Thoracic aorta (tissue), 2 donors: ENCODE measurements at regions not wholly inside any gene's neighbourhood (a gene's known extent, or its start where the extent isn't known, plus 50 kb on each side); places are given as distances from the start of the nearest gene placed in this dataset.

Experiments
- ATAC-seq: fragments of 150-250 bp; one replicate; pipeline ENCODE4 v1.8.0; 2017; ENCODE audit warnings: low read depth; ENCODE audit not compliant: insufficient number of reproducible peaks, low FRiP score
- DNase-seq: peaks from one replicate; pipeline ENCODE4 v3.0.0-alpha.2; 2020; ENCODE audit warnings: low spot score
- H3K27ac ChIP-seq, 2 donors: fragments of 200-600 bp; sonication (generic); 1 replicate in 1 of 2; 2 replicates in 1 of 2; pipeline ENCODE4 v1.5.1; 2016; ENCODE audit warnings: mild to moderate bottlenecking in 2 of 2, moderate library complexity in 2 of 2
- H3K27me3 ChIP-seq: fragments of 200-600 bp; sonication (generic); replicated peaks from 2 replicates; pipeline ENCODE4 v1.6.0; 2016; ENCODE audit warnings: mild to moderate bottlenecking; ENCODE audit not compliant: insufficient read depth
- H3K36me3 ChIP-seq: fragments of 200-600 bp; sonication (generic); one replicate; pipeline ENCODE4 v1.5.1; 2016
- H3K4me1 ChIP-seq, 2 donors: fragments of 200-600 bp; sonication (generic); 1 replicate in 1 of 2; 2 replicates in 1 of 2; pipeline versions ENCODE4 v1.5.1 to v1.6.0; 2016; ENCODE audit warnings: low read depth in 2 of 2, mild to moderate bottlenecking in 1 of 2; ENCODE audit not compliant: control insufficient read depth in 1 of 2
- H3K4me3 ChIP-seq: fragments of 200-600 bp; sonication (generic); 2 replicates; pipeline ENCODE4 v1.5.1; 2016; ENCODE audit warnings: mild to moderate bottlenecking
- H3K9me3 ChIP-seq: fragments of 200-600 bp; sonication (generic); 2 replicates; pipeline ENCODE4 v1.5.1; 2016
- TF ChIP-seq, protein P1 (sequence below): fragments of 200-600 bp; sonication (generic); IDR thresholded peaks from one replicate; pipeline ENCODE4 v1.5.1; 2019; ENCODE audit warnings: antibody characterized with exemption

DNA sequence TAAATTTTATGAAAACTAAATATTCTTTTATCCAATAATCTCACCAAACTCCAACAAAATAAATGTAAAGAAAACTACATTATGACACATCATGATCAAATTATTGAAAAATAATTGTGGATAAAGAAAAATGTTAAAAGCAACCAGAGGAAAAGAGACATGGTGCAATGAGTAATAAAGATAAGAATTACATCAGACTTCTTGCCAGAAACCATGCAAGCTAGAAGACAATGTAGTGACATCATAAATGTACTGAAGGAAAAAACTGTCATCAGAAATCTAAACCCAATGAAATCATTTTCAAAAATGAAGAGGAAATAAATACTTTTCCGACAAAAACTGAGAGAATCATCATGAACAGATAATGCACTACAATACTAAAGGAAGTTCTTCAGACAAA, 135.9 kb upstream of the EOLA2 start:
- Histone ChIP-seq H3K4me3 (no peak overlapping the region), H3K9me3 (no peaks in the 10 kb centered on the region), H3K27me3 (no peaks in the 10 kb centered on the region), H3K4me1 (no peaks in the 10 kb centered on the region), H3K27ac (no peak overlapping the region), H3K36me3 (no peaks in the 10 kb centered on the region)
- ATAC-seq (no peak), DNase-seq (no peak)
- TF ChIP-seq, protein P1, sequence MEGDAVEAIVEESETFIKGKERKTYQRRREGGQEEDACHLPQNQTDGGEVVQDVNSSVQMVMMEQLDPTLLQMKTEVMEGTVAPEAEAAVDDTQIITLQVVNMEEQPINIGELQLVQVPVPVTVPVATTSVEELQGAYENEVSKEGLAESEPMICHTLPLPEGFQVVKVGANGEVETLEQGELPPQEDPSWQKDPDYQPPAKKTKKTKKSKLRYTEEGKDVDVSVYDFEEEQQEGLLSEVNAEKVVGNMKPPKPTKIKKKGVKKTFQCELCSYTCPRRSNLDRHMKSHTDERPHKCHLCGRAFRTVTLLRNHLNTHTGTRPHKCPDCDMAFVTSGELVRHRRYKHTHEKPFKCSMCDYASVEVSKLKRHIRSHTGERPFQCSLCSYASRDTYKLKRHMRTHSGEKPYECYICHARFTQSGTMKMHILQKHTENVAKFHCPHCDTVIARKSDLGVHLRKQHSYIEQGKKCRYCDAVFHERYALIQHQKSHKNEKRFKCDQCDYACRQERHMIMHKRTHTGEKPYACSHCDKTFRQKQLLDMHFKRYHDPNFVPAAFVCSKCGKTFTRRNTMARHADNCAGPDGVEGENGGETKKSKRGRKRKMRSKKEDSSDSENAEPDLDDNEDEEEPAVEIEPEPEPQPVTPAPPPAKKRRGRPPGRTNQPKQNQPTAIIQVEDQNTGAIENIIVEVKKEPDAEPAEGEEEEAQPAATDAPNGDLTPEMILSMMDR, result no peak

DNA sequence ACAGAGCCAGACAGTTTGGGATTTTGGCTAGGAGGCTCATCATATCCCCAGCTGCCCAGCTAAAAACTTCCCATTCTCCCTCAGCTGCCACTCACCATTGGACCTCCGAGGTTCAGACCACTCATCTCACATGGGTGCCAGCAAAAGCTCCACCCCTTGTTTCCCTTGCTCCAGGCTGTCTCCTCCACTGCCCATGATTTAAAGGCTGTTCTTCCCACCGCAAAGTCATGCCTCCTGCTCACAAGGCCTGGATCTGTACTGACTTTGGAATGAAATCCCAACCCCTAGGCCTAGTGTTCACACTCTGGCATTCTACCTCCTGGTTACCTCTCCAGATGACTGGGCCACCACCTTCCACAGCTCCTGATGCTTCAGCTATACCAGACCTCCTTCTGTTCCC, 142.2 kb upstream of the EOLA2 start:
- Histone ChIP-seq H3K9me3 (no peaks in the 10 kb centered on the region), H3K4me3 (no peak overlapping the region), H3K27me3 (no peaks in the 10 kb centered on the region), H3K27ac (no peak overlapping the region), H3K36me3 (no peaks in the 10 kb centered on the region), H3K4me1 (peaks cover 10 to 19% of the 10 kb centered on the region in 2 donors)
- no peak for ATAC-seq
- DNase-seq, result no peak
- TF ChIP-seq, protein P1, result no peak

DNA sequence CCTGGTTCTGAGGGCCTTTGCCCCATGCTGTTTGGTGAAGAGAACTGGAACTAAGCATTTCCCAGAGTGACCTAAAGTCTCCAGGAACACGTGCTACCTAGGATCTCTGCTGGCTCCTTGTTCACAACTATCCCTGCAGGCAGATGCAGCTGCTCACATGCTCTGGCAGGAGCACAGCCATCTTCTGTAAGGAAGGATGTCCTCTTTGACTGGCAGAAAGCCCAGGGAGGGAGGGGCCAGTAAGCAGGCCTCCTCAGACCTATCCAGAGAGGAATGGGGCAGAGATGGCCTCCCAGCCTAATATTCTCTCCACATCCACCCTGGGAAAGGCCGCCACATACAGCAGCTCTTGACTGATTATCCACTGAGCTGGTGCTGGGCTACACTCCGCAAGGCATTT, 142.8 kb upstream of the EOLA2 start:
- ATAC-seq (no peak), DNase-seq (no peak)
- Histone ChIP-seq H3K4me1 (peaks cover 10 to 24% of the 10 kb centered on the region in 2 donors), H3K4me3 (no peak overlapping the region), H3K36me3 (no peaks in the 10 kb centered on the region), H3K27me3 (no peaks in the 10 kb centered on the region), H3K27ac (no peak overlapping the region), H3K9me3 (no peaks in the 10 kb centered on the region)
- TF ChIP-seq, protein P1, result no peak

DNA sequence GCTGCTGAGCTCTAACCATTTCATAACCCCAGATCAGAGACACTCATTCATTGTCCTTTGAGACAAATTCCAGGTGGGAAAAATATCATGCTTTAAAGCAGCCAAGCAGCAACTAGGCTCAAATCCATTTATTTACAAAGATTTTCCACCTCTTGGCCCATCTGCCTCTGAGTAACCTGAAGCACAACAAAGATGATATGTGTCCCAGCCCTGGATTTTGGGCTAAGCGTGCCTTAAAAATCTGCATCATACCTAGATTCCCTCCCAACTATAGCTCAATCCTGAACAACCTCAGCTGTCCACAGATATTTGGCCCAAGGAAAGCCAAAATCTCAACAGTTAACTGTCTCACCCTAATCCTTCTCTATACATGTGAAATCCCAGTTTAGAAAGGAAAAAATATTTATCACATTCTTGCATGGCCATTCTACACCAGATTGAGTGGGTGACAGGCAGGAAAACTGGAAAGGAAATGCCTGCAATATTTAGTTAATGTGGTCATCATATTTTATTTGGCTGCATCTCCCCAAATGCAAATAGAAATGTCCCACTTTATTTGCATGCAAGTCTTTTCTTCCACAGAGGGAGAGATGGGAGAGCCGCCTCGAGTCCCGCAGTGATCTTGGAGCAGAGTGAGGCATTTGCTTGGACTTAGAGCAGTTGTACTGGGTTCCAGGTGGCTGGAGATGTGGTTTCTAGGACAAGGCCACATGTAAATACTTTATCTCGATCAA, 146.4 kb upstream of the EOLA2 start:
- no peak for DNase-seq
- Histone ChIP-seq H3K27me3 (no peaks in the 10 kb centered on the region), H3K4me1 (peaks cover 10 to 33% of the 10 kb centered on the region in 2 donors), H3K36me3 (no peaks in the 10 kb centered on the region), H3K27ac (peak overlapping the region; percentile 76 to 80), H3K9me3 (no peaks in the 10 kb centered on the region), H3K4me3 (no peak overlapping the region)
- ATAC-seq, result peak; percentile 44
- TF ChIP-seq, protein P1, result no peak

DNA sequence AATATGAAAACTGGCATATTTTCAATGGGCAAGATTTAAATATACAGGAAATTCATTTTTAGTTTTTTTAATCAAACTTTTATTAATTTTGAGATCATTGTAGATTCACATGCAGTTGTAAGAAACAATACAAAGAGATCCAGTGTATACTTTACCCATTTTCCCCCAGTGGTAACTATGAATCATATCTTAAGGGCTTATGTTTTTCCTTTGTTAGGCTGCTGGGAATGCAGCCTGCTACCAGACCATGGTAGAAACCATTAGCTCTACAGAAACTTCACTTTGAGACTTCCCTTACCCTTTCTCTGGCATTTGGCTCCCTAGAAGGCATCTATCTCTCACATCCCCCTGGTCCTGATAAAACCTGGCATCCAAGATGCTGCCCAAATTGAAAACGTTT, 147.6 kb upstream of the EOLA2 start:
- no peaks in the 10 kb centered on the region for H3K27me3 ChIP-seq
- peak overlapping the region in 1 of 2 donors; percentile 80 for H3K27ac ChIP-seq
- ATAC-seq, result no peak
- no peak overlapping the region for H3K4me3 ChIP-seq
- H3K9me3 ChIP-seq, result no peaks in the 10 kb centered on the region
- H3K36me3 ChIP-seq, result no peaks in the 10 kb centered on the region
- peaks cover 10 to 33% of the 10 kb centered on the region in 2 donors for H3K4me1 ChIP-seq
- DNase-seq, result no peak
- TF ChIP-seq, protein P1, result no peak
